ENCODE measurements at regions not wholly inside any gene's neighbourhood (a gene's known extent, or its start where the extent isn't known, plus 50 kb on each side); places are given as distances from the start of the nearest gene placed in this dataset.
"Not testable (repeated sequence)": the region's sequence is repeated elsewhere in the genome, so short reads cannot be mapped to it uniquely, and the experiment has no call there.

- no peak for DNase-seq
- H3K9me3 ChIP-seq (replicated peaks): no peaks in the 10 kb centered on the region
- peak overlapping the region; percentile 27 for H3K27ac ChIP-seq (replicated peaks)
- intact Hi-C loops (cut with micrococcal nuclease): no loop called here
- no peaks in the 10 kb centered on the region for H3K36me3 ChIP-seq
- peaks cover 40% of the 10 kb centered on the region for H3K4me1 ChIP-seq
- H3K27me3 ChIP-seq (ENCODE audit: low read depth): no peaks in the 10 kb centered on the region
- no peak overlapping the region for H3K4me3 ChIP-seq
- TF ChIP-seq CTCF (IDR thresholded peaks at IDR 0.05; ENCODE audit: borderline replicate concordance): no peak
Measured at GRCh38 chr3:15932348-15933300, 134.8 kb upstream of the ANKRD28 start.

GRCh38 chr3:15933439-15934139 lies 135.8 kb upstream of the ANKRD28 start:
- no peaks in the 10 kb centered on the region for H3K27me3 ChIP-seq (ENCODE audit: low read depth)

GRCh38 chr3:15934389-15935195 lies 136.8 kb upstream of the ANKRD28 start:
- no peaks in the 10 kb centered on the region for H3K27me3 ChIP-seq (ENCODE audit: low read depth)
- no peak for DNase-seq
- H3K36me3 ChIP-seq: no peaks in the 10 kb centered on the region
- peaks cover 40% of the 10 kb centered on the region for H3K4me1 ChIP-seq
- intact Hi-C loops (cut with micrococcal nuclease): no loop called here
- H3K9me3 ChIP-seq (replicated peaks): no peaks in the 10 kb centered on the region
- peak overlapping the region; percentile 24 for H3K27ac ChIP-seq (replicated peaks)
- no peak overlapping the region for H3K4me3 ChIP-seq
- no peak for TF ChIP-seq CTCF (IDR thresholded peaks at IDR 0.05; ENCODE audit: borderline replicate concordance)

More at GRCh38 chr3:15933439-15934139, 135.8 kb upstream of the ANKRD28 start:
- intact Hi-C loops (cut with micrococcal nuclease): no loop called here
- DNase-seq: no peak
- Histone ChIP-seq H3K4me1 (peaks cover 40% of the 10 kb centered on the region), H3K36me3 (no peaks in the 10 kb centered on the region), H3K9me3 (replicated peaks) (no peaks in the 10 kb centered on the region), H3K27ac (replicated peaks) (no peak overlapping the region), H3K4me3 (no peak overlapping the region)
- TF ChIP-seq CTCF (IDR thresholded peaks at IDR 0.05; ENCODE audit: borderline replicate concordance): no peak

GRCh38 chr3:15936312-15936711 lies 138.5 kb upstream of the ANKRD28 start:
- TF ChIP-seq CTCF (IDR thresholded peaks at IDR 0.05; ENCODE audit: borderline replicate concordance): no peak
- Histone ChIP-seq H3K4me1 (peaks cover 40% of the 10 kb centered on the region), H3K4me3 (no peak overlapping the region), H3K9me3 (replicated peaks) (peaks cover 2% of the 10 kb centered on the region), H3K27me3 (ENCODE audit: low read depth) (no peaks in the 10 kb centered on the region), H3K27ac (replicated peaks) (no peak overlapping the region), H3K36me3 (no peaks in the 10 kb centered on the region)
- intact Hi-C loops (cut with micrococcal nuclease): no loop called here
- no peak for DNase-seq

- Histone ChIP-seq H3K4me3 (no peak overlapping the region), H3K4me1 (peaks cover 5% of the 10 kb centered on the region), H3K9me3 (replicated peaks) (peaks cover 8% of the 10 kb centered on the region), H3K27ac (replicated peaks) (no peak overlapping the region), H3K27me3 (ENCODE audit: low read depth) (no peaks in the 10 kb centered on the region), H3K36me3 (no peaks in the 10 kb centered on the region)
- TF ChIP-seq CTCF (IDR thresholded peaks at IDR 0.05; ENCODE audit: borderline replicate concordance): no peak
- intact Hi-C loops (cut with micrococcal nuclease): no loop called here
- no peak for DNase-seq
Measured at GRCh38 chr3:15940641-15941040, 142.9 kb upstream of the ANKRD28 start.

- H3K27ac ChIP-seq (replicated peaks); H3K9me3 ChIP-seq (replicated peaks); H3K4me3 ChIP-seq; intact Hi-C loops (cut with micrococcal nuclease); DNase-seq; H3K27me3 ChIP-seq (ENCODE audit: low read depth); H3K36me3 ChIP-seq; H3K4me1 ChIP-seq: not testable (repeated sequence)
Measured at GRCh38 chr3:15941457-15941856, 143.7 kb upstream of the ANKRD28 start.
